Stimulated activated CD4-positive, alpha-beta T cell treated with anti-CD3 and anti-CD28 coated beads, Interleukin-15, amount 100 ng/mL, for 24 hours (primary cell): ENCODE measurements at regions not wholly inside any gene's neighbourhood (a gene's known extent, or its start where the extent isn't known, plus 50 kb on each side); places are given as distances from the start of the nearest gene placed in this dataset.
"Not testable (repeated sequence)": the region's sequence is repeated elsewhere in the genome, so short reads cannot be mapped to it uniquely, and the experiment has no call there.

Experiments
- DNase-seq: peaks from one replicate; pipeline ENCODE4 v3.0.0-alpha.2; 2020

GRCh38 chr20:48374991-48375595, 452.7 kb downstream of the PREX1 start:
- DNase-seq, result no peak

DNA sequence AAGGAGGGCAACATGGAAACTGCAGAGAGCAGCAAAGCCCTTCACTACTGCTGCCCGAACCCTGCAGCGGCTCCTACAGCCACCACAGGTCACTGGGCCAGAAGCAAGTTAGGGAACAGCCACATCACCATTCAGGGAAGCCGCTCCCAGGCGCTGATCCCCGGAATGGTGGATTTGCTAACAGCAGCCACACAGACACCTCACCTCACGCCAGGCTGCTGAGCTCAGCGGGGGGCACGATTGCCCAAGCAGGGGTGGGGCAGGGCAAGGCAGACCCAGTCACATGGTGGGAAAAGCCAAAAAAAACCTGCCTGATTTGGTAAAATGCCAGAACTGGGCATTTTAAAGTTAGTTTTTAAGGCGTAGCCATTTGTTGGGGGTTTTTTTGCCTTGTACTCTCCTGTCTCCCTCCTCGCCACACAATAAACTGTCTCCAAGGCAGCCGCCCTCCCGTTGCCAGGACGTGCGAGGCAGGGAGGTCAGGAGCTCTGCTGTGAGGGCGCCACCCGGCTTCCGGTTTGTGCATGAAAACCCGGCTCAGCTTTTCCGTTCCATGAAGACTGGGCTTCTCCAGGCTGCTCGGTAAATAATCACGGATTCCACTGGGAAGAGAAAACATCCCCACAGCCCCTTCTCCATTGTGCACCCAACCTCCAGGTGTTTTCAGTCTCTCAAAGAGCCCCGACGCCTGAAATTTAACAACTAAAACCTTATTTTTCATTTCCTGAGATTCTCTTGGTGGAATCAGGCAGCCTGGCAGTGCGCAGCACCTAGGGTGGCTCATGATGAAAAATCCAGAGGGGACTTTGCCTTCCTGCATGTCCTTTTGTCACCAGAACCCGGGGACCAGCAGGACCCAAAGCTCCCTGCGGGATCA, 453.5 kb downstream of the PREX1 start:
- not testable (repeated sequence) for DNase-seq

DNA sequence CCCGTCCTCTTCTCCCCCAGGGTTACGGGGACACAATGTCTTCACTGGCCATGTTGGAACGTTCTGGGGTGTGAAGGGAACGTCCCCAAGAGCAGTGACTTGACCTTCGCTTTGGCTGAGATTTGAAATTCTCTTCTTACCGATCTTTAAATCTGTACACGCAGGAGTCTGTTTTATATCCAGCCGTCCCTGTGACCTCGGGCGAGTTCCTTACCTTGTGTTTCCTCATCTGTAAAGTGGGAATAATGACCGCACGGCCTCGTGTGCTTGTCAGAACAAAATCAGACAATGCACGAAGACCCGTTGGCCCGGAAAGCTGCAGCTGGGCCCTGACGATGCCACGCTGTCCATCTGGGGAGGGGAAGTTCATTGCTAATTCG, 454.3 kb downstream of the PREX1 start:
- DNase-seq, result no peak

DNA sequence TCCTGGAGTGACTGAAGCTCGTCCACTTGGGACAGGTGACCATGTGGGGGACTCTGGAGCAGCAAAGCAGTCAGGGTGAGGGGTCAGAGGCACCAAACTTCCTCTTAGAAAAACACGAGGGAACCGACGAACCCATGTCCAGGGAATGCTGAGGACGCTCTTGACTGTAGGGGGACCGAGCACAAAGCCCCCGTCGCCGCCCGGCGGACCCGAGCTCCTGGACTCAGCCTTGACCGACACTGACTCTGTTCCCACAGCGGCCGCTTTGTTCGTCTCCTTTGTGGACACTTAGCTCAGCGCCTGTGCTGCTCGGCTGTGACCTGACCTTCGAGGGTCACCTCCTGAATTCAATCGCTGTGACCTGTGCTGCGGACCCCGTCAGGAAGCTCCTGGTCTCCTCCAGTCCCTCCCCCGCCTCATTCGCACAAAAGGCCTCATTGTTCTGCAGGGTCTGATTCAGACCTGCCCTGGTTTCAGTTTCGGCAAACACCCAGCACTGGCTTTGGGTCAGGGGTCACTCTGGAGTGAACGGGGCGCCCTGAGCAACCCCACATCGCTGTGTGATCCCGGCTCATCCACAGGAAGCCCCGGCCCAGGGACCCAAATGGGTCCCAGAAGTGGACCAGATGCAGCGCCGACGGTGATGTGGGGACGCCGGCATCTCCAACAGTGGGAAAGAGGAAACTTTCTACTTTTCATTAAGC, 454.8 kb downstream of the PREX1 start:
- not testable (repeated sequence) for DNase-seq

DNA sequence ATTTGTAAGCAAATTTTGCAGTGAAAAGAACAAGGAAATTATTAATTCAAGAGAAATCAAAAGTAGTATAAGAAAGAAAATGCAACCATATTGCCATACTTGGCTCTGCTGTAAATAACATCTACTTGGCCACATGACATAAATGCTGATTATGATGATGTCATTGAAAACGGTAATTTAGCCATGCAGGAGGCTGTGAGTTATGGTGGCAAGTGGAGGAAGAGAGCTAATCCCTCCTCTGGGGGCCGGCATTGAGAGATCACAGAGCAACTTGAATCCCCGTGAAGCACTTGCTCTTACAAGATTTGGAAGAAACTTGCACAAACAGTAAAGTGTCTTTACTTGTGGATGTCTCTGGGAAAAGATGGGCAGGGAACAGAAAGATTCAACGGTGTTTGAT, 456.6 kb downstream of the PREX1 start:
- no peak for DNase-seq

DNA sequence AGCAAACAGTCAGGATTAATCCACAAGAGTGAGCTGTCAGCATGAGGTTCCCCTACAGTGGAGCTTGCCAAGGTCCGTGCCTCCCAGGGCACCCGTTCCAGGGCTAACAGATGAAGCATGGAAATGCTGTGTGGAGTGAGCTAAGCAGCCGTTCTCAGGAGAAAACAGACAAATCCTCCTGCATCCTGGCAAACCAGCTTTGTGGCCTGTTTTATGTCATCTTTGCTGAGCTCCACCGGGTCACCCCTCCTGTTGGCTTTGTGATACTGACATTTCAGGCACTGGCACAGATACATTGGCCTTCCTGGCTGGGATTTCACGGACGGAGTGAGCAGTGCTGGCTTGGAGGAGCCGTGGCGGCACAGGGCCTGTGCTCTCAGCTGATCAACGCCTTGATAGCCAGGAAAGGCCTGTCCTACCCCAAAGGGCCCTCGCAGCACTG, 459.2 kb downstream of the PREX1 start:
- not testable (repeated sequence) for DNase-seq

DNA sequence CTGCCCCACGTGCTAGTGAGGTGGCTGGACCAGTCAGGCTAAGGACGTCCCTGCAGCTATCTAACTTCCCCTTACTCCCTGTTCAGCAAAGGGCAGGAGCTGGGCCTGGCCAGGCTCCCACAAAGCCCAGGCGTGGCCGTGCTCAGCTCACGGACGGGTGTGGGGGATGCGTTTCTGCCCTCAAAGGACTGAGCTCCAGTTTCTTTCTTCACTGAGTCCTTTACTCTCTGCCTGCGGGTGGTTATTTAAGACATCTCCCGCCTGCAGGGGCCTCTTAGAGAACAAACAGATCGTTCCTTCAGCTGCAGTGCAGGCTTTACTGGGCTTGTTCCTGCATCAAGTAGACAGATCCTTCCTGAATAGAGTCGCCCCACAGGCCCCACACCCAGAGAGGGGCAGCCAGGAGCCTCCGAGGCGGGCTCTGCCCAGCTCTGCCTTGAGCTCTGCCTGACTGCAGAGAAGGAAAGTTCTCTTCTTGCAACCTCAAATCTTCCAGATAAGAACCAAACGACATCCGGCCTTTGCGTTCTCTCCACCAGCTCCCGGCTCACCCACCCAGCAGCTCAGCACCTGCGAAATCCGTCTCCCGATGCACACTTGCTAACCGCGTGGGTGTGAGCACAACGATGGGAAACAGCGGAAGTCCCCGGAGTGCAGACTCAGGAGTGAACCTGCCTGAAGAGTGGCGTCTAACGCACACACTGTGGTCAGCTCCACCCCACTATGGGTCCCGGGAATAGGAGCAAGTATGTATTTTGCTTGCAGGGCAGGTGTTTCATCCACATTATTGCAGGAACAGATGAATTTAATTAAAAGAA, 460.0 kb downstream of the PREX1 start:
- DNase-seq, result not testable (repeated sequence)

- no peak for DNase-seq
Observed at GRCh38 chr20:48366230-48366629, 461.6 kb downstream of the PREX1 start.

DNA sequence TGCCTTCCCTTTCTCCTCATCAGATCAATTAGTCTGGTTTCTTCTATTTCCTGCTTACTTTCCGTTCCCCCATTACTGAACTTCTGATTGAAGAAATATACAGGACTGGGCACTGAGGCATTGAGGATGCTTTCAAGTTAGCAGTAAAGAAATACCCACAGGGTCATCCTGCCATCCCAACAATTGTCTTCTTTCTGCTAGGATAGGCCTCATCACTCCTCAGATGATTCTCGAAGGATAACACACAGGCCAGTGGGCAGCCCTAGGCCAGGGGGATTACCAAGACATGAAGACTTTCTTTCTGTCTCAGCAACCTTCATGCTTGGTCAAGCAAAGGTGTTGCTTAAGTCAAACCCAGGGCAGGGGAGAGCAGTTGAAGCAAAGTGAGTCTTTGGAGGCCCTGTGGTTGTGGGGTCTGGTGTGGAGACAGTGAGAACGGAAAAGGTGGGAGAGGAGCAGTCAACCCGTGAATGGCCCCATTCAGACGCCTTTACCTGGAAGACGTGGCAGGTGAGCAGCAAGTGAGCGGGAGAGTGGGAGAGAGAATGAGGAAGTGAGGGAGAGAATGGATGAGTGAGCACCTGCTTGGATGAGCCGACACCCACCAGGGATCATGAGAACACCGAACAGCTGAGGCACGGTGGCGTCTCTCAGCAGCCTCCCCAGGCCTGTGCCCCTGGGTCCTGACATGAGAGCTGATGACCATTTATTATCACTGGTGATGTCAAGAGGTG, 462.9 kb downstream of the PREX1 start:
- DNase-seq, result no peak

GRCh38 chr20:48364055-48364454, 463.7 kb downstream of the PREX1 start:
- DNase-seq, result no peak

DNA sequence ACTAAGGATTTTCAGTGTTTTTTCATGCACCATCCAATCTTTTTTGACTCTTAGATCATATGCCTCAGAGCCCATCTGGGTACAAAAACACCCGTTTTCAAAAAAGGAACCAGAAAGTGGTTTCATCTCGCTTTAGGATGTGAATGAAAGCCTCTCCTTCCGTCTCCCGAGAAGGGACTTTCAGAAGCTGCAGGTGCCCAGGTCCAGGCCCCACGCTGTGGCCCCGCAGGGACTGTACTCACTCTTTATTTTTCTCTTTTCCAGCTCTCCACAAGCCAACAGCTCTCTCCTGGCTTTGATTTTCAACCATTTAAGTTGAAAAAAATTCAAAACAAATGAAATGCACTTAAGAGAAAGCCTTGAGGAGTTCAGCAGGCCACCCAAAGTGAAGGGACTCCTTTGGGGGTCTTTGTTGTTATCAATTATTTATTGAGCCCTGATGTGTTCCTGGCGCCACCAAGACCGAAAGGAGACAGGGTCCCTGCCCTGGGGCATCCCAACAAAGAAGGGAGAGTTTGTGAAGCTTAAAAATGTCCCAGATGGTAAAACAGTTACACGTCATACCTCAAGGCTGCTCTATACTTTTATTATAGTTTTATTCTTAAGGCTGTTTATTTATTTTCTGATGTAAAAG, 467.3 kb downstream of the PREX1 start:
- no peak for DNase-seq

- DNase-seq, result no peak
Observed at GRCh38 chr20:48359692-48360341, 468.0 kb downstream of the PREX1 start.

- DNase-seq, result not testable (repeated sequence)
Observed at GRCh38 chr20:48359055-48359390, 468.8 kb downstream of the PREX1 start.

GRCh38 chr20:48358176-48359054, 469.4 kb downstream of the PREX1 start:
- no peak for DNase-seq

- no peak for DNase-seq
Observed at GRCh38 chr20:48357714-48358113, 470.1 kb downstream of the PREX1 start.

DNA sequence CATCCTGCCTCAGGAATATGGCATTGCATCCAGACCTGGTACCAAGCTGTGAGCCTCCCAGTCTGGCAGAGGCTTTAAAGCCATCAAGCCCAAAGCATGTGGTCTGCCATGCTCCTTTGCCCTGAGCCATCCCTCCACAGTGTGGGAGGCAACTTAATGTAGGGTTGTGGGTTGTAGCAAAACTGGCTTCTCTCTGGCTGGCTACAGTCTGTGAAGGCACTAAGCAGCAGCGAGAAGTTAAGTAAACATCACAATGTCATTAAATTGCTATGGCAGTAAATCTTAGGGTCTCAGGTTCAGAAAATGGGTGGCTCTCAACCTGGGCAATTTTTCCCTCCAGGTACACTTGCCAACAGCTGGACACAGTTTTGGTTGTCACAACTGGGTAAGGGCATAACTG, 472.9 kb downstream of the PREX1 start:
- no peak for DNase-seq

DNA sequence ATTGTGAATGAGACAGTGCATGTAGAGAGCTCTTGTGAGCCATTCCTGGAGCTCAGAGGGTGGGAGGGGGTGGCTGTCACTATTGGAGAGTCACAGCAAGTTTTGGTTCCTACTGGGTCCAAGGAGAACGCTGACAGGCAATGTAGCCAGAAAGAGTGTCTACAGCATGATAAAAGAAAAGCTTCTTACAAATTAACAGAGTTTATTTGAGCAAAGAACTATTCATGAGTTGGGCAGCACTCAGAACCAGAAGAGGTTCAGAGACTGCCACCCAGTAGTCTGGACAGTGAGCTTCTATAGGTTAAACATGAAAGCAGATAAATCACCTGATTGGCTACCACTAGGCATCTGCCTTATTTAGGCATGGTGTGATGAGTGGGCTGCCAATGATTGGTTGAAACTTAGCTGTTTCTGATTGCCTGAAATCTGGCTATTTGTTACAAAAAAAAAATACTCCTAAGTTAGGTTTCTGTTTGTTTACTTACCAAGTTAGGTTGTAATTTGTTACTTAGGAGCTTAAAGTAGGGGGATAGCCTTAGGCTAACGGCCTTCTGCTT, 473.4 kb downstream of the PREX1 start:
- DNase-seq, result no peak

GRCh38 chr20:48352628-48353027, 475.2 kb downstream of the PREX1 start:
- DNase-seq, result no peak

DNA sequence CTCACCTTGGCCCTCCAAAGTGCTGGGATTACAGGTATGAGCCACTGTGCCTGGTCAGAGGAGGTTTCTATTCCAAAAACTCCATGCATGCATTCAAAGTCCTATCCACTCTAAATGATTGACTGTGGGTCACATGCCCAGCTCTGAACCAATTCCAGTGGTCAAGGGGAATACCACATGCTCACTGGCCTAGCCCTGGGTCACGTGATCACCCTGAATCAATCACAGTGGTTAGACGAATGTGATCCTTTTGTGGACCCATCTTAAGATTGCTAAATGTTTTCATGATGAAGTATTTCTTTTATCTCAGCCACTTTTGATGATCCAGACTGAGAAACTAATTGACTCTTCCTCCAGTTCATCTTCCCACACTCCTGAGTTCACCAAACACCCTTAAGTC, 475.8 kb downstream of the PREX1 start:
- DNase-seq, result no peak
